Right ventricle myocardium inferior (tissue), 1 donor: ENCODE measurements at regions not wholly inside any gene's neighbourhood (a gene's known extent, or its start where the extent isn't known, plus 50 kb on each side); places are given as distances from the start of the nearest gene placed in this dataset.

Source experiments
- ATAC-seq: fragments of 200-7000 bp; cut with Tn5 transposase; one replicate; pipeline ENCODE4 v1.9.1; 2020; ENCODE audit warnings: mild to moderate bottlenecking, moderate library complexity
- DNase-seq: peaks from one replicate; pipeline ENCODE4 v3.0.0; 2021; ENCODE audit errors: missing footprints
- intact Hi-C: fragments of 100-400 bp; cut with DNase I; formaldehyde crosslinking; loops from one replicate; pipeline ENCODE4 v1.11.0; 2022
- donor health status: DM: no; HTN: yes; CAD: no; lungs with severe emphysema.

- no peak for DNase-seq
- intact Hi-C loops: no loop called here
- ATAC-seq: no peak
These were observed 129.0 kb upstream of the TNFAIP3 start for GRCh38 chr6:137737836-137738596.

GRCh38 chr6:137738931-137739504 lies 128.0 kb upstream of the TNFAIP3 start:
- intact Hi-C loops: no loop called here
- no peak for DNase-seq
- no peak for ATAC-seq

- intact Hi-C loops: no loop called here
- ATAC-seq (no peak), DNase-seq (no peak)
These were observed 127.5 kb upstream of the TNFAIP3 start for GRCh38 chr6:137739544-137739943.

DNA sequence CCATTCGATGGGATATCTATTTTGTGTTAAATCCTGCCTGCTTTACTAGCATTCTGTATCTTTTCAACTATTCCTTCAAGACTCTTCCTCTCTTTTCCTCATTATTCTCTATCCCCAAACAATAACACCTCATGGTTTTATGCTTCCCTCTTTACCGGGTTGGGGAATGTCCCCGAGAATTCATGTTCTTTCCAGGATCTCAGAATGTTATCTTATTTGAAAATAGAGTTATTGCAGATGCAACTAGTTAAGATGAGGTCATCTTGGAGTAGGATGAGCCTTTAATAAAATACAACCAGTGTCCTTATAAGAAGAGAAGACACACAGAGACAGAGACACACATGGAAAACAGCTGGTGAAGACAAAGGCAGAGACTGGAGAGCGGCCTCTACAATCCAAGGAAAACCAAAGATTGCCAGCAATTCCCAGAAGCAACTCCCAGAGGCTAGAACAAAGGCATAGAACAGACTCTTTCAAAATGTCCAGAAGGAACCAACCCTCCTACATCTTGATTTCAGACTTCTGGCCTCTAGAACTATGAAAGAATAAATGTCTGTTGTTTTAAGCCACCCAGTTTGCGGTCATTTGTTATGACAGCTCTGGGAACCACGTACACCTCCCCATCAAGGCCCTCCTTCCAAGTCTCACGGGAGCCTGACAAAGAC lies 126.8 kb upstream of the TNFAIP3 start:
- peak; percentile 77 for ATAC-seq
- DNase-seq: no peak
- intact Hi-C loops: no loop called here

- intact Hi-C loops: no loop called here
- no peak for DNase-seq
- ATAC-seq: no peak
These were observed 125.9 kb upstream of the TNFAIP3 start for GRCh38 chr6:137740967-137741761.

GRCh38 chr6:137743493-137743892 lies 123.6 kb upstream of the TNFAIP3 start:
- DNase-seq (no peak), ATAC-seq (no peak)
- intact Hi-C loops: no loop called here

GRCh38 chr6:137744877-137745276 lies 122.2 kb upstream of the TNFAIP3 start:
- ATAC-seq (no peak), DNase-seq (no peak)
- intact Hi-C loops: no loop called here

DNA sequence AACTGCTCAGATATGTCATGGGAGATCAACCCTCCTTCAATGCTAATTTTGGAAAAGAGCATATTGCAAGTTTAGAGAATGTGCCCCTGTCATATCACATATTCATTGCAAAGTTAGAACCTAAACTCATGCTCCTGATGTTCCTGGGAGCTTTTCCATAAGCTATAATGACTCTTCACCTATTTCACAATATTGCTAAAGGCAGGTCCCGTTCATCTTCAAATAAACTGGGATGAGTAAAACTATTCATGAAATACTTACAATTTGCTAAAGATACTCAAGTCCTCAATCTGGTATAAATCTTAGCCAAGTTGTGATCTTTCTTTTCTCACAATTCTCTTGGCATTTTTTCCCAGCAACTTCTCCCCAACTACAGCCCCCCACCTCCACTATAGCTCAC lies 121.7 kb upstream of the TNFAIP3 start:
- ATAC-seq (no peak), DNase-seq (no peak)
- intact Hi-C loops: no loop called here

GRCh38 chr6:137746264-137746663 lies 120.8 kb upstream of the TNFAIP3 start:
- intact Hi-C loops: no loop called here
- DNase-seq (no peak), ATAC-seq (no peak)

- ATAC-seq (no peak), DNase-seq (no peak)
- intact Hi-C loops: no loop called here
These were observed 117.3 kb upstream of the TNFAIP3 start for GRCh38 chr6:137749696-137750211.

GRCh38 chr6:137750297-137750696 lies 116.8 kb upstream of the TNFAIP3 start:
- no peak for ATAC-seq
- DNase-seq: no peak
- intact Hi-C loops: no loop called here

- no peak for ATAC-seq
- DNase-seq: no peak
- intact Hi-C loops: no loop called here
These were observed 115.1 kb upstream of the TNFAIP3 start for GRCh38 chr6:137751768-137752560.

- ATAC-seq (no peak), DNase-seq (no peak)
- intact Hi-C loops: no loop called here
These were observed 112.7 kb upstream of the TNFAIP3 start for GRCh38 chr6:137754366-137754765.

DNA sequence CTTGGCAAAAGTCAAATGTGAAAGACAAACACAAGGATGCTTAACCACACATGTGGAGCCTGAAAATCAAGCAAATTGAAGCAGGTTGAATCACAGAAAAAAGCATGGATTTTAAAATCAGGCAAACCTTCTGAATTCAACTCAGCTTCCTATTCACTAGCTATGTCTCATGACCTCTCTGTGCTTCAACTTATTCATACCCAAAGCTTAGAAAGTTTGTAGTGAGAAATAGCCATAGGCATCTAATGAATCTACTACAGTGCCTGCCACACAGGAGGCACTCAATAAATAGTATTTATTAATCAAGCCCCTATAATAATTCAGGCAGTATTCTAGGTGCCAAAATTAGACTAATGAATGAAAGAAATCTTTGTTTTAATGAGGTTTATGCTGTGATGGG lies 112.2 kb upstream of the TNFAIP3 start:
- no peak for ATAC-seq
- no peak for DNase-seq
- intact Hi-C loops: no loop called here

- ATAC-seq (no peak), DNase-seq (no peak)
- intact Hi-C loops: no loop called here
These were observed 111.8 kb upstream of the TNFAIP3 start for GRCh38 chr6:137755284-137755683.

GRCh38 chr6:137756788-137757187 lies 110.3 kb upstream of the TNFAIP3 start:
- intact Hi-C loops: loop anchor here (1.0 kb wide), 1 partner anchor 12 kb away; no protein-coding TSS in a partner anchor
- ATAC-seq: no peak
- DNase-seq: no peak

DNA sequence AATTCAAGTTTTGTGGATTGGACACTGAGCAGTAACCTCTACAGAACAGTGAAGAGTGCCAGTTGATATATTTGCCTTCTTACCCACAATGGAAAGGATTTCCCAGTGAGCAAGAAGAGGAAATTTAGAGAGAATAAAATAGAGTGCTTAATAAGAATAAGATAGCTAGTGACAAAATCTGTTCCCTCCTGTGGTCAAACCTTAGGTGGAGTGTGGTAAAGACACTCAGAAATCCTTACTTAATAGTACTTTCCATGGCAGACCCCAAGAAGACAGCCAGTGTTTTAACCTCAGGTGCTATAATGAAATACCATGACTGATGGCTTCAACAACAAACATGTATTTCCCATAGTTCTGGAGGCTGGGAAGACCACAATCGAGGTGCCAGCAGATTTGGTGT lies 108.4 kb upstream of the TNFAIP3 start:
- DNase-seq (no peak), ATAC-seq (no peak)

DNA sequence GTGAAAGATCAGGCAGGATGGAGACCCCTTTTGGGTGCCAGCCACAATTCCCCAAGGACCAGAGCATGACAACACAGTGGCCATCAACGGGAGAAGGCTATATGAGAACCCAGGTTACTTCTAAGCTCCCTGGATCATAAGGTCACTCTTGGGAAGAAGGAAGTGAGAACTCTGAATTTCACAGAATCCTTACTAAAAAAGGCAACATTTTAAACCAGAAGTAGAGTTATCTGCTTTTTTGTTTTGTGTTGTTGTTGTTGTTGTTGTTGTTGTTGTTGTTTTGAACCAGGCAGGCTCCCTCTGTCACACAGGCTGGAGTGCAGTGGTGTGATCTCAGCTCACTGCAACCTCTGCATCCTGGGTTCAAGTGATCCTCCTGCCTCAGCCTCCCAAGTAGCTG lies 107.4 kb upstream of the TNFAIP3 start:
- DNase-seq (no peak), ATAC-seq (no peak)
- intact Hi-C loops: no loop called here

More for the DNA sequence above, 108.4 kb upstream of the TNFAIP3 start:
- intact Hi-C loops: no loop called here
